Liver (tissue), 2 donors: ENCODE measurements at regions not wholly inside any gene's neighbourhood (a gene's known extent, or its start where the extent isn't known, plus 50 kb on each side); places are given as distances from the start of the nearest gene placed in this dataset.

ENCODE experiments used
- FOXA1 ChIP-seq: IDR thresholded peaks from 2 replicates; pipeline ENCODE4 v1.6.1; 2016; ENCODE audit warnings: antibody characterized with exemption
- TAF1 ChIP-seq: conservative IDR thresholded peaks from 2 replicates; pipeline ENCODE4 v1.6.1; 2016; ENCODE audit warnings: antibody characterized with exemption, mild to moderate bottlenecking
- donor health status: healthy.

GRCh38 chr5:3190433-3190832 lies 405.2 kb upstream of the IRX1 start:
- TF ChIP-seq TAF1: no peak
- TF ChIP-seq FOXA1: no peak
